ENCODE measurements at regions not wholly inside any gene's neighbourhood (a gene's known extent, or its start where the extent isn't known, plus 50 kb on each side); places are given as distances from the start of the nearest gene placed in this dataset.

DNA sequence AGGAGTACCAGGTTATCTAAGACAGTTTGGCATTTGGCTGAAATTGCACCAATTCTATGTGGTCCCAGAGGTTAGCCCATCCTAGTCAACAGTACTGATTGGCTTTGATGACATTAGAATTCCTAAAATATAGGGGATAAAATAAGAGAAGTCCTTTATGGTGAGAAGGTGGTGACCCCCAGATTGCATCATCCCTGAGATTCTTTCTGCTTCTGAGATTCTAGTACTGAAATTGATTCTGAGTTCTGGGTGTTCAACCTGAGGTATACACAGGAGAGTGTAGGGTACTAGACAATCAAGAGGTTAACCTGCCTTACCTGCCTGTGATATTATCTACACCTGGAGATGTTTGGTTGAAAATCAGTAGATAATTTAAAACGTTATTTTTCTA is 140.9 kb upstream of the MRPS22 start:
- no peaks in the 10 kb centered on the region for H3K9me2 ChIP-seq (ENCODE audit: insufficient read depth)
- no peak for DNase-seq
- no peaks in the 10 kb centered on the region for H3K36me3 ChIP-seq (ENCODE audit: low read depth)
- 22 to 23% methylated on average over 1 of the region's 1 CpG for WGBS, 2 experiments (ENCODE audit: low coverage in 1 of 2, low lambda C conversion rate in 2 of 2, missing lambda C conversion rate in 2 of 2)
- H3K27me3 ChIP-seq (replicated peaks; ENCODE audit: insufficient read depth) = no peaks in the 10 kb centered on the region
- peaks cover 20% of the 10 kb centered on the region for H3K4me1 ChIP-seq (ENCODE audit: insufficient read depth)
- no peak overlapping the region for H3K27ac ChIP-seq
- H2AFZ ChIP-seq = no peak overlapping the region
- no peaks in the 10 kb centered on the region for H3K9me3 ChIP-seq (ENCODE audit: low read depth)
- H4K20me1 ChIP-seq (ENCODE audit: insufficient read depth) = no peaks in the 10 kb centered on the region
- TF ChIP-seq EZH2phosphoT487 (IDR thresholded peaks at IDR 0.05; ENCODE audit: insufficient read depth, low read depth) (no peak), EZH2 (IDR thresholded peaks at IDR 0.05; ENCODE audit: insufficient read depth, poor library complexity, severe bottlenecking) (no peak)
- peaks cover 25% of the 10 kb centered on the region; the same call in 1 of the 2 replicates for H3F3A ChIP-seq (ENCODE audit: insufficient read depth)
- H3K4me3 ChIP-seq = no peak overlapping the region
- H3K9ac ChIP-seq = no peak overlapping the region
- in situ Hi-C loops (cut with MboI) = no loop called here
- no peak overlapping the region for H3K4me2 ChIP-seq (ENCODE audit: unreplicated experiment)
- H3K79me2 ChIP-seq (ENCODE audit: insufficient read depth) = no peaks in the 10 kb centered on the region

DNA sequence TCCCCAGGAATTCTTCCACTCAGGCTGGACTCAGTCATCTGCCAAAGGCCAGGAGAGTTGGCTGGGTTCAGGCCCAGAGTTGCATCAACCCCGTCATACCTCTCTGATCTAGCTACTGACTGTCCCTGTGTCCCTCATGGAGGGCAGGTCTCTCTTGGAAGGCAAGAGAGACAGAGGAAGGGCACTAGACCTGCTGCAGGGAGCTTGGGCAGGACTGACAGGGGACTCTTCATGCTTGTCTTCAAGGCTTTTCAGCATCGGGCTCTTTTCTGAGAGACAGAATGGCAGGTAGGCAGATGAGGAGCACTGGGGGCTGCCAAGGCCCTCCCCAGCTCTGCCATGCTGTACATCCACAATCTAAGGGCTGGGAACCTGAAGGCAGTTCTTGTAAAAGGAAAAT is 140.1 kb upstream of the MRPS22 start:
- Histone ChIP-seq H3K4me3 (no peak overlapping the region), H2AFZ (no peak overlapping the region), H3K9me3 (ENCODE audit: low read depth) (no peaks in the 10 kb centered on the region), H3F3A (ENCODE audit: insufficient read depth) (peaks cover 19% of the 10 kb centered on the region; the same call in 1 of the 2 replicates), H3K4me1 (ENCODE audit: insufficient read depth) (peaks cover 15% of the 10 kb centered on the region), H3K79me2 (ENCODE audit: insufficient read depth) (no peaks in the 10 kb centered on the region), H3K27me3 (replicated peaks; ENCODE audit: insufficient read depth) (no peaks in the 10 kb centered on the region), H3K36me3 (ENCODE audit: low read depth) (no peaks in the 10 kb centered on the region), H3K4me2 (ENCODE audit: unreplicated experiment) (no peak overlapping the region), H3K9ac (no peak overlapping the region), H4K20me1 (ENCODE audit: insufficient read depth) (no peaks in the 10 kb centered on the region), H3K27ac (no peak overlapping the region), H3K9me2 (ENCODE audit: insufficient read depth) (no peaks in the 10 kb centered on the region)
- in situ Hi-C loops (cut with MboI) = no loop called here
- no peak for TF ChIP-seq EZH2 (IDR thresholded peaks at IDR 0.05; ENCODE audit: insufficient read depth, poor library complexity, severe bottlenecking)
- no peak for TF ChIP-seq EZH2phosphoT487 (IDR thresholded peaks at IDR 0.05; ENCODE audit: insufficient read depth, low read depth)
- WGBS, 2 experiments (ENCODE audit: low coverage in 1 of 2, low lambda C conversion rate in 2 of 2, missing lambda C conversion rate in 2 of 2) = 75 to 89% methylated on average over 2 of the region's 2 CpGs
- DNase-seq = no peak

DNA sequence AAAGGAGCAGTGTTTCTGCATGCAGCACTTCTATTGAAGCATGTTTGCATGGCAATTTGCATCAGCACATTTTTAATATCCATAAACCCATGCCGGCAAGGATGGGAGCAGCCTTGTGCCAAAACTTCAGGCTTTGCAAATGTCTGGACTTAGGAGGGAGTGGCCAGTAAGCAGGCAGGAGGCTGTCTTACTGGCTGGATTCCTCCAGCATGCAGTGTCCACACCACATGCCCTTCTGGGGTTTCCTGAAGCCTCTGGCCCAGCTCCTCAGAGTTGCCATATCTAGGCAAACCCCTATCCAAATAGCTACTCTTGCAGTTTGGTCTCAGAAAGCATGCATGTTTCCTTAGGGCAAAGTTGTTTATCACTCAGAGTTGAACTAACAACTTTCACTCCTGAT is 139.1 kb upstream of the MRPS22 start:
- 0 out of 2 replicates have a peak overlapping the region, but pooled peaks have one; percentile 34 for H2AFZ ChIP-seq
- H3K4me1 ChIP-seq (ENCODE audit: insufficient read depth) = peaks cover 5% of the 10 kb centered on the region
- no peak overlapping the region for H3K27ac ChIP-seq
- H3K27me3 ChIP-seq (replicated peaks; ENCODE audit: insufficient read depth) = no peaks in the 10 kb centered on the region
- in situ Hi-C loops (cut with MboI) = no loop called here
- H3K4me3 ChIP-seq = no peak overlapping the region
- DNase-seq = peak; percentile 77
- no peaks in the 10 kb centered on the region for H3K36me3 ChIP-seq (ENCODE audit: low read depth)
- H3K9me3 ChIP-seq (ENCODE audit: low read depth) = no peaks in the 10 kb centered on the region
- no peaks in the 10 kb centered on the region for H3K79me2 ChIP-seq (ENCODE audit: insufficient read depth)
- WGBS, 2 experiments (ENCODE audit: low coverage in 1 of 2, low lambda C conversion rate in 2 of 2, missing lambda C conversion rate in 2 of 2) = 7 to 10% methylated on average over 1 of the region's 1 CpG
- TF ChIP-seq EZH2 (IDR thresholded peaks at IDR 0.05; ENCODE audit: insufficient read depth, poor library complexity, severe bottlenecking) = no peak
- TF ChIP-seq EZH2phosphoT487 (IDR thresholded peaks at IDR 0.05; ENCODE audit: insufficient read depth, low read depth) = no peak
- H4K20me1 ChIP-seq (ENCODE audit: insufficient read depth) = no peaks in the 10 kb centered on the region
- H3K9me2 ChIP-seq (ENCODE audit: insufficient read depth) = no peaks in the 10 kb centered on the region
- no peak overlapping the region for H3K9ac ChIP-seq
- no peak overlapping the region for H3K4me2 ChIP-seq (ENCODE audit: unreplicated experiment)
- peaks cover 12% of the 10 kb centered on the region; the same call in 1 of the 2 replicates for H3F3A ChIP-seq (ENCODE audit: insufficient read depth)

GRCh38 chr3:139213936-139214335 is 129.9 kb upstream of the MRPS22 start:
- TF ChIP-seq EZH2phosphoT487 (IDR thresholded peaks at IDR 0.05; ENCODE audit: insufficient read depth, low read depth) = no peak
- no peak for TF ChIP-seq EZH2 (IDR thresholded peaks at IDR 0.05; ENCODE audit: insufficient read depth, poor library complexity, severe bottlenecking)
- Histone ChIP-seq H3K9ac (no peak overlapping the region), H3K4me2 (ENCODE audit: unreplicated experiment) (no peak overlapping the region), H3K4me1 (ENCODE audit: insufficient read depth) (peaks cover 6% of the 10 kb centered on the region; the same call in 1 of the 2 replicates), H3K27ac (no peak overlapping the region), H2AFZ (no peak overlapping the region), H3K36me3 (ENCODE audit: low read depth) (no peaks in the 10 kb centered on the region), H3K9me2 (ENCODE audit: insufficient read depth) (no peaks in the 10 kb centered on the region), H3K27me3 (replicated peaks; ENCODE audit: insufficient read depth) (no peaks in the 10 kb centered on the region), H3K4me3 (no peak overlapping the region), H3F3A (ENCODE audit: insufficient read depth) (no peaks in the 10 kb centered on the region), H3K79me2 (ENCODE audit: insufficient read depth) (no peaks in the 10 kb centered on the region), H4K20me1 (ENCODE audit: insufficient read depth) (no peaks in the 10 kb centered on the region), H3K9me3 (ENCODE audit: low read depth) (peaks cover 3% of the 10 kb centered on the region)
- in situ Hi-C loops (cut with MboI) = no loop called here
- 66 to 77% methylated on average over 5 of the region's 5 CpGs for WGBS, 2 experiments (ENCODE audit: low coverage in 1 of 2, low lambda C conversion rate in 2 of 2, missing lambda C conversion rate in 2 of 2)
- no peak for DNase-seq

DNA sequence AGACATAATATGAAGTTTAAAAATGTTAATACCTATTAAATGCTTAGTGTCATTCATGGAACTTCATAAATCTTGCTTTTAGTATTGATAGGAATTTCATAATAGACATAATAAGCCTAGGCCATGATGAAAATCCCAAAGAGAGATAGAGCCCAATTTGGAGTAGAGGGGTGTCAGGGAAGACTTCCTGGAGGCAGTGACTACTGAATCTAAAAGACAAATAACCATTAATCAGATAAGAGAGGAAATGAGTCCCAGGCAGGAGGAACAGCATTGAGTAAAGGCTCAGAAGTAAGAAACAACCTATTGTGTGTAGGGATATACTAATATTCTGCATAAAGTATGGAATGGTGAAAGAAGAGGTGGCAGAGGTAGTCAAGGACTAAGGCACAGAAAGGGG is 126.9 kb upstream of the MRPS22 start:
- H3K27me3 ChIP-seq (replicated peaks; ENCODE audit: insufficient read depth) = no peaks in the 10 kb centered on the region
- H3K9me3 ChIP-seq (ENCODE audit: low read depth) = peaks cover under 1% of the 10 kb centered on the region
- no peaks in the 10 kb centered on the region for H3K36me3 ChIP-seq (ENCODE audit: low read depth)
- no peak overlapping the region for H3K4me2 ChIP-seq (ENCODE audit: unreplicated experiment)
- DNase-seq = no peak
- H3K9ac ChIP-seq = no peak overlapping the region
- no peak overlapping the region for H2AFZ ChIP-seq
- no peak for TF ChIP-seq EZH2 (IDR thresholded peaks at IDR 0.05; ENCODE audit: insufficient read depth, poor library complexity, severe bottlenecking)
- no peak for TF ChIP-seq EZH2phosphoT487 (IDR thresholded peaks at IDR 0.05; ENCODE audit: insufficient read depth, low read depth)
- H3K27ac ChIP-seq = no peak overlapping the region
- no peaks in the 10 kb centered on the region for H3F3A ChIP-seq (ENCODE audit: insufficient read depth)
- no peaks in the 10 kb centered on the region for H3K9me2 ChIP-seq (ENCODE audit: insufficient read depth)
- no peaks in the 10 kb centered on the region for H4K20me1 ChIP-seq (ENCODE audit: insufficient read depth)
- H3K4me3 ChIP-seq = no peak overlapping the region
- H3K4me1 ChIP-seq (ENCODE audit: insufficient read depth) = peaks cover 6% of the 10 kb centered on the region; the same call in 1 of the 2 replicates
- in situ Hi-C loops (cut with MboI) = no loop called here
- no peaks in the 10 kb centered on the region for H3K79me2 ChIP-seq (ENCODE audit: insufficient read depth)
